ENCODE measurements at regions not wholly inside any gene's neighbourhood (a gene's known extent, or its start where the extent isn't known, plus 50 kb on each side); places are given as distances from the start of the nearest gene placed in this dataset.

- TF ChIP-seq CTCF (IDR thresholded peaks at IDR 0.05; ENCODE audit: control extremely low read depth in 1 of 3, insufficient read depth in 1 of 3, low read depth in 1 of 3, low read length in 3 of 3) (no peak), POLR2AphosphoS5 (IDR thresholded peaks at IDR 0.05; ENCODE audit: low read depth, low read length) (no peak)
- TF ChIP-seq, protein P1, sequence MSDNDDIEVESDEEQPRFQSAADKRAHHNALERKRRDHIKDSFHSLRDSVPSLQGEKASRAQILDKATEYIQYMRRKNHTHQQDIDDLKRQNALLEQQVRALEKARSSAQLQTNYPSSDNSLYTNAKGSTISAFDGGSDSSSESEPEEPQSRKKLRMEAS (IDR thresholded peaks at IDR 0.05), result no peak
These were observed 206.8 kb downstream of the CD47 start for GRCh38 chr3:107884028-107884427.
